GM04503 (cell line): ENCODE measurements at regions not wholly inside any gene's neighbourhood (a gene's known extent, or its start where the extent isn't known, plus 50 kb on each side); places are given as distances from the start of the nearest gene placed in this dataset.

Experiments used
- DNase-seq: peaks from one replicate; pipeline ENCODE4 v3.0.0-alpha.2; 2012; ENCODE audit warnings: low read depth

DNA sequence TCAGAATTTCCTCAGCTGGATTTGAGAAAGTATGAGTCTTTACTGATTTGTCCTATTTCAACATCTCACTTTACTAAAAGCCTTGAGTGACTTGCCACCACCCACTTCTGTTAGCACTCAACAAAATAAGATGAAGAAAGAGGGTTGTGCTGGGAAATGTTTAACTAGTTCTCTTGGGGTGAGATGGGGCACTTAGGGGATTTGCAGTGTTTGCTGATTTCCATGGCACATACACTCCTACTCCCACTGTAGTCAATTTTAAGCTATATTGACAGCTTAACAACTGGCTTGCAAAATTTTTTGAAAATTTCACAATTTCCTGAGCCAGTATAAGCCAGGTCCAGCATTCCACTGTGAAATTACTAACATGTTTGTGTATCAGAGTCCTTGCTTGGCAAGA, 463.1 kb upstream of the ARHGEF26 start:
- DNase-seq = peak; percentile 68

DNA sequence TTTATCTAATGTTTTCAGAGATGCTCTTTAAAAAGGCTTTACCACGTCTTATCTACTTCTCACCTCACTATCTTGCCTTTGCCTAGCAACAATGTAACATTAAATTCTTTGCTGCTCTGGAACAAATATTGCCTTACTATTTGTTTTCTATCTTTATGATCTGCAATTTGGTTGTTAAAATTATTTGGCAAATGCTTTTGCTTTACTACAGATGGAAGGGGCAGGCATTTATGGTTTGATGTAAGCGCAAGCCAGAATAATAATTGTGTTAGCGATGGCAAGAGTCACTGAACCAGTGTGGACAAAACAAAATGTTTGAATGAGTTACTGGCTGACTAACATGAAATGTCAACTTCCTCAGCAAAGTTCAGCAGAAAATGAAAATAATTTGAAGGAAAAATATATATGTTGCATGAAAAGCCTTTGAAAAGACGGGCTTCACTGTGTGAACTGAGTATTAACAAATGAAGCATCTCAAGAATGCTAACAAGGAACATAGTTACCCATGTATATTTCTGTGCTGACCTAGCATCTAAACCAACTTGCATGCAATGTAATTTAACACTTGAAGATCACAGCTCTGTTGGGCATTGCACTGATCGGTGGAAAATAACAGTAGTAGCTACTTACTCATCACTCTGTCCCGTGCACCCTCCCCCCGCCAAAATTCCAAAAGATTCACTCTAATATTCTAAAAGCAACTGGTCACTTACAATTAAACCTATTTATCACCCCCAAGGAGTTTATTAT, 454.0 kb upstream of the ARHGEF26 start:
- DNase-seq = no peak

DNA sequence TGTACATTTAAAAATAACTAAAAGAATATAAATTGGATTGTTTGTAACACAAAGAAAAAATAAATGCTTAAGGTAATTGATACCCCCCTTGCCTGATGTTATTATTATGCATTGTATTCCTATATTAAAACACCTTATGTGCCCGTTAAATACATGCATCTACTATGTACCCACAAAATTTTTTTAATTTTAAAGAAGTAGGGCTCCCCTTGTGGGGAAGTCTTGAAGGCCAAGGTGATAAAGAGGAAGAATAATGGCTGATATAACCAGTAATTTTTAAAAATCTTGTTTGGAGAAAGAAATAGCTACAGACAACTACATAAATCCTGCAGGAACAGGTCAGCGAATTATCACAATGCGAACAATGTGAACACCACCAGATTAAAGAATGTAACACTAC, 451.7 kb upstream of the ARHGEF26 start:
- DNase-seq = no peak

DNA sequence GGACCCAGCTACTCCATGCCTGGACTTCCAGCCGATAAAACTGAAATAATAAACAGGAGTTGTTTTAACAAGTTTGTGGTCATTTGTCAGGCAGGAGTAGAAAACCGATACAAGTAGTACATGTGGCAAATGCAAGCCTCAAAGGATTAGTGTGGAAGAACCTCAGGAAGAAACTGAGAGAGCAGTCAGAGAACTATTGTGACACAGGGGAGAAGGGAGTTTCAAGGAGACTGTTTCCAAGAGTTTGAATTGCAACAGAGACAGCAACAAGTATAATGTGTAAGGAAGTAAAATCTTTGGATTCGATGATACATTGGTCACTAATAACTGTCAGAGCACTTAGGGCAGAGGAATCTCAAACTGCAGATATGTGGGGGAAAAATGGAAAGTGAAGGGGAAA, 450.6 kb upstream of the ARHGEF26 start:
- DNase-seq = no peak

DNA sequence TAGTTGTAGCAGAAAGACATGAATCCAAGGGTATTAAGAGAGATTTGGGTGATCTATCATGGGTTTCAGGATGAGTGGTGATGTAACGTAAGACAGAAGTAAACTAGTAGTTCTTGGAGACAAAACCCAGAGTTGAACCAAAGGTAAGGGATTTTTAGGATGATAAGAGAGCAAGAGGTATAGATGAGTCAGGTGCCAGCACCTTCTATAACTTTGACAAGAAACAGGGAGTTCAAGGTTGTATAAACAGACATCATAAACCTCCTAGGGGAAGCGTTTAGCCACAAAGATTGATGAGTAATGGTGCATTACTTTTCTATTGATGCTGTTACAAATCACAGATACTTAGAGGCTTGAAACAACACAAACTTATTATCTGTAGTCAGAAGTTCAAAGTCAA, 447.3 kb upstream of the ARHGEF26 start:
- DNase-seq = no peak

DNA sequence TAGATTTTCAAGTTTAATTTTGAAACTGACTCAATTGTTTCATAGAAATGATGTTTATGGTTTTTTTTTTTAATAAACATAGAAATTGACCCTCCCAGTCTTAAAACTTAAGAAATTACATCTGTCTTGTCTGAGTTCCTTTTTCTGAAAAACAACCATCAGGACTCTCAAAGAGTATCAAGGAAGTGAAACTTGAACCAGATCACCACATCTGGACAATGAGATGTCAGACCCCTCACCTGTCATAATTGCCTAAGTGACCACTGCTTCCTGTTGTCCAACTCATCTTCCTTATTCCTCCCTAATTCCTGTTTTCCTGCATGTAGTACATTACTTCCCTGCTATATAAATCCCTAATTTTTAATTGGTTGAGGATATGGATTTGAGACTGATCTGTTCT, 441.5 kb upstream of the ARHGEF26 start:
- no peak for DNase-seq

DNA sequence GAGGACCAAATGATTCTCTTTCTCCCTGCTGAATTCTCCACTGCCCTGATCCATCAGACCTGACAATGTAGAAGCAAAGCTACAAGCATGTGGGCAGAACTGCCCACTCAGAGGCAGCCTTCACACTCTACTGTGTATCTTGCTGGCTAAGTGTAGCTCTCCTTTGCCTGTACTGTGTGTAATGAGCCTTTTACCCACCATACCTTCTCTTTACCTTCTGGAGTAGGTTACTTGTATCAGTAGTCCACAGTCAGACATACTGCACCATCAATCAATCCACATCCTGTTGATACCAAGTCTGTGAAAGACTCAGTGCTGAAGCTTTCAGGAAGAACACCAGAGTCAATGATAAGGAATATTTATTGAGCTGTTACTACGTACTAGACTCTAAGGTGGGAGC, 440.7 kb upstream of the ARHGEF26 start:
- no peak for DNase-seq

DNA sequence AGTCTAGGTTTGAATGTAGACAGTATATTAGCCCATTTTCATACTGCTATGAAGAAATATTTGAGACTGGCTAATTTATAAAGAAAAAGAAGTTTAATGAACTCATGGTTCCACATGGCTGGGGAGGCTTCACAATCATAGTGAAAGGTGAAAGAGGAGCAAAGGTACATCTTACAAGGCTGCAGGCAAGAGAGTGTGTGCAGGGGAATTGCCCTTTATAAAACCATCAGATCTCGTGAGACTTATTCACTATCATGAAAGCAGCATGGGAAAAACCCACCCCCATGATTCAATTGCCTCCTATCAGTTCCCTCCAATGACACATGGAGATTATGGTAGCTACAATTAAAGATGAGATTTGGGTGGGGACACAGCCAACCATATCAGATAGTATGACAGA, 440.1 kb upstream of the ARHGEF26 start:
- no peak for DNase-seq

DNA sequence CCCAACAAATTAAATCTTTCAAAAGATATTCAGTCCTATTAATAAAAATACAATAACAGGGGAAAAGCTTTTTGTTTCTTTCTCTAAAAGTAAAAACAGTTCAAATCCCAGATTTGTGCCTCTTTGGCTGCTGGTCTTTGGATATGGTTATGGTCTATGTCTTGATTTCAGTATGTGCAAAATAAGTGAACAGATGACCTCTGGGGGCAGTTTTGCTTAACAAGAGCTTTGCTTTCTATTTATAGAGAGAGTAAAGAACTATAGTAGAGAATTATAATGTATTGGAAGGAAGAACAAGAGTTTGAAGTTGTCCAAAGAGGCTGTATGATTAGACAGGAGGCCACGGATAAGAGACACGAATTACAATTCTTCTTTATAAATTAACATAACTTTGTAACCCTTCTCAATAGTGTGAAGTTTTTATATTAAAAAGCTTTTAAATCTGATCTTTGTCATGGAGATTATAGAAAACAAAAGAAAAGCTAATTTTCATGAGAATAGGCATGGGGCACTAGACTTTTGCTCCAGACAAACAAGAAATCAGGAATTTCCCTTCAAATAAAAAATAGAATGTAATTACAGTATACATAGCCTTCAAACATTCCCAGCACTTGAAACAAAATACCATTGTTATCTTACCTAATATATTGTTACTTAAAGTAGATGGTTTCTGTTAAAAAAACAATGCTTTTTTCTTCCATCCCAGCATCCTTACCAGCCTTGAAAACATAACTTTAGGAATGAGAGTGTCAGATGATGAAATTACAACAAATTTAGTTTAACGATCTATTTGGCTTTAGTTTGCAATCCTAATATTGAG, 432.7 kb upstream of the ARHGEF26 start:
- DNase-seq = no peak

DNA sequence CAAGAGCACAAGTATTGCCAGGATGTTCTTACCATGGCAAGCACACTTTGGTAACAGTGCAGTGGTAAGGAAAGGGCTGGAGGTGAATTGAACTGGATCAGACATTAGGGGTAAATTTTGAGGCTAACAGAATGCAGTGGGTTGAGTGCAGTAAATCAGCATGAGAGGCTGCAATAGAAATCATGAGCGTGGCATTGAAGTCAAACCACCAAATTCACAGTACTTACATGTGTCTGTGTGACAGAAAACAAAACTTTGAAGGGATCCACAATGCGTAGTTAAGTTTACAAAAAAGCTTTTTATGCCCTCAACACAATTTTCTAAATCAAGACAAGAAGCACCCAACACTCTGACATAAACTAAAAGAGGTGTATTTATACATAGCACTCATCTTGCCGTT, 428.0 kb upstream of the ARHGEF26 start:
- no peak for DNase-seq

DNA sequence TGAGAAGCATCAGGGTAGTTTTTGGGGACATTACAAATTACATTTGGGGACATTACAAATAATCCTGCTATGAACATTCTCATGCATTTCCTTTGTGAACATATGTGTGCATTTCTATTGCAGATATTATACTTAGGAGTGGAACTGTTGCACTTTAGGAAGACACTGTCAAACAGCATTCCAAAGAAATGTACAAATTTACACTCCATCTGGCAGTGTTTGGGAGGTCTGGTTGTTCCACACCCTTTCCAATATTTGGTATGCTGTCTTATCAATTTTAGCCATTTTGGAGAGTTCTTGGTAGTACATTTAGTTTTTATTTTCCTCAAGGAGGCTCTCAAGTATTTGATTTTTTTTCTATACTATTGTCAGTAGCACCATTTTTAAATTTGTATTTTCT, 419.1 kb upstream of the ARHGEF26 start:
- no peak for DNase-seq

DNA sequence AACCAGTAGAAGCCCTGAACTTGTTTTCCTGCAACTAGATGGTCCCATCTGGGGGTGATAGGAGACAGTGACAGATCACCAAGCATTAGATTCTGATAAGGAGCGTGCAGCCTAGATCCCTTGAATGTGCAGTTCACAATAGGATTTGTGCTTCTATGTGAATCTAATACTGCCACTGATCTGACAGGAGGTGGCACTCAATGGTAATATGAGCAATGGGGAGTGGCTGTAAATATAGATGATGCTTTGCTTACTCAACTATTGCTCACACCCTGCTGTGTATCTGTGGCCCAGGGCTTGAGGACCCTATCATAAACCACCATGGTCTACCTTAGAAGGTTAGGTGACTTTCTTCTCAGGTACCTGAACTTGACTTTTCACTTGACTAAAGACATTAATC, 417.1 kb upstream of the ARHGEF26 start:
- DNase-seq = no peak

DNA sequence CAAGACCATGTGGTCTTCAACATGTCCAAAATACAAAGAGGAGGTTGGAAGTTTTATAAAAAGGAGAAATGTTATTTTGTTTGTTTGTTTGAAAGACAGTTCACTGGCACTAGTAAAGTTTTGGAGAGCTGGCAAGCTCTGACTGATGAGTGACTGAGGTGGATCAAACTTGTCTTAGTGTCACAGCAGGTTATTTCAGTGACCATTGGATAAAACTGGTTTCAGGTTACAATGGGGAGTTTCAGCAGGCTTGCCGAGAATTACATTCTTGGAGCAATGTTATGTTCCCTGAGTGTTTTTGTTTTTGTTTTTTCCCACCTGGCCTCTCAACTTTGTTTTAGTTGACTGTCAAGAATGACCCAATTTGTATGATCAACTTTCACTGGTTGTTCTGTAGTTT, 414.5 kb upstream of the ARHGEF26 start:
- DNase-seq = no peak

DNA sequence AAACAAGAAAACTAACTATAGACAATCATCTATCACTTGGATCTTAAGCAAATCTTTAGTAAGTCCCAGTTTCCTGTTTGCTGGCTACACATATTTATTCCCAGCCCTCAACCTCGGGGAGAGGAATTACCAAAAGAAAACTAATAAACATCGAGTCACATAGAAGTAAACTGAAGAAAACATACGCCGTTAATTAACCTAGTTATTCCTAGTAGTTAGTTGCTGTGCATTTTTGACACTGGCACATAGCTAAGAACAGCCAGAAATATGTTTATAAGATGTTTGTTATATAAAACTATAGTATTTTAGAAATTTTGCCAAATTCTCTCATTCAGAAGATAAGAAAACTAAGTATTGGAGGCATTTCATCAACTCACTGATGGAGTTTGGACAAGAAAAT, 407.2 kb upstream of the ARHGEF26 start:
- DNase-seq = no peak

DNA sequence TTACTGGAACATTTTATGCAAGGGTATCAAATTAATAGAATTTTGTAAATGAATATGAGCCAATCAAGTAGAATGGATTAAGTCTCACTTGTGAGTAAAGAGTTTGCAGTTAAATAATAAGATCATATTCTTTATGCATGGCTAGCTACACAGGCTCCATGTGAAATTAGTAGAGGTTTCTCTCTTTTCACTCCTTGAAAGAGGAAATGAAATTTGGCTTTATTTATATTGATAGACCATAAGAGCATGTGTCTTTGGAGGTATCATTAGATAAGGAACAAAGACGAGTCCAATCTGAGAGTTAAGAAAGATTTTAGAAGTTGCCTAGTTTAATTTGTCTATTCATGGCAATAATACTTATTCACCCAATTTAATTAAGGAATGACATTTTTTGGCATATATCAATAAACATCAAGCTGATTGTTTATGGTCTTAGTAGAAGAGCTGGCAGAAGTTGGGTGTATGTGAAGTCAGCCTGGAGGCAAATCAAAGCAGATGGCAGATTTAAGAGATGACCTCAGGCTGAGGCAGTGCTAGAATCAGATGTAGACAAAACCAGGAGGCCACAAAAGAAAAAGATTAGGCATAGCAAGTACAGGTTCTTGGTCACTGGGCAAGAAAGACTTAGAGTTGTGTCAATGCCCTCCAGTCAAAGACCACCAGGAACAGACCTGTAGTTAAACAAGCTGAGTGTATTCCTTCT, 406.5 kb upstream of the ARHGEF26 start:
- no peak for DNase-seq

DNA sequence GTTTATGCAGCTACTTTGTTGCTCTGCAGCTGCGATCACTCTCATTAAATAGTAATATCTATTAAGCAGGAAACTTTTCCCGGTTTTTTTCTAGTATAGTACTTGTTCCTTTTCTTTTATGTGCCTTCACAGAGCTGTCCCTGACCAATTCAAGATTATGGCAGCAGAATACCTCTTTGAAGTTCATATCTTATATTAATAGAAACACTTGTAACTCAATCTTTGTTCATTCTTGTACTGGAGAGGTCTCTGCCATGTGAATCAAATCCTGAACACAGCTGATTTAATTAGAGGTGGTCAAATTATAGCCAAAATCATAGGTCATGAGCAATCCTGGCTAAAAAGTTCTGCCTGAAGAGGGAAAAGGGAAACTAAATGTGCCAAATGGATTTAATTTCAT, 399.0 kb upstream of the ARHGEF26 start:
- DNase-seq = no peak

DNA sequence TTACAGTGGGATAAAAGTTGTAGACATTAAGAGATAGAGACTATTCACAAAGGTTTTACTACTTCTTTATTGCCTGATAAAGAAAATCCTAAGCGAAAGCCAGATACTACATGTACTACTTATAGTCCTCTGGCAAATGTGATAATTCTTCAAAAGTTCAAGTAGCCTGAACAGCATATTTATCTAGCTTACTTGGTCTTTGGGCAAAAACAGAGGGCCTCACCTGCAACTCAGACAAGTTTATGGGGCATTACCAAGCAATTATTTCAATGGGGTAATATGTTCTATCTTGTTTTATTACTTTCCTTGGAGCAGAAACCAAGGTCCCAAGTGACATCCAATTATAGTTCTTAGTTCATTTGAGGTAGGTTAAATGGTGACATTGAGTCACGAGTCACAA, 390.1 kb upstream of the ARHGEF26 start:
- DNase-seq = no peak

DNA sequence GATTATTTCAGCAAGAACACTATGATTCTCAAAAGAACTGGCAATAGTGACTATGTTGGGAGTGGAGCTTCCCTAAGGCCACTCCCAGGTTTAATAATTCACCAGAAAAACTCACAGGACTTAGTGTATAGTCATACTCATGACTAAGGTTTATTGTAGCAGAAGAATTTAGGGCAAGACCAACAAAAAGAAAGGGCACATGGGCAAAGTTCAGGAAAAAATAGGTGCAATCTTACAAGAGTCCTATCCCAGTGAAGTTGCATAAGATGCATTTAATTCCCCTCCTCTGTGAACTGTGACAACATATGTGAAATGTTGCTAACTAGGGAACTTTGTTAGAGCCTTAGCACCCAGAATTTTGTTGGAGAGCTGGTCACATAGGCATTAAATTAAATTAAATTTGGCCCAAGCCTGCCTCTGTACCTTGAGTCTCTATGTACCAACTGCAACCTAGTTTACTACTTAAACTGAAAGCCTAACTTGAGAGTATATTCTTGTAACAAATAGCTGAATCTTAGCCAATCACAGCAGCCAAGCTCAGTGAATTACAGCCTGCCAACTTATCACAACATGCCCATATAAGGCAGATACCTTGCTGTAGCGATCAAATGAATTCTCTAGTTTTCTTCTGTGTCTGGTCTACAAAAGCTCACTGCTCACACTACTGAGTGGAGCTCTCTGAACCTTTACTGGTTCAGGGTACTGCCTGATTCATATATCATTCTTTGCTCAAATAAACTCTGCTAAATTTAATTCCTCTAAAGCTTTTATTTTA, 386.2 kb upstream of the ARHGEF26 start:
- DNase-seq = peak; percentile 32

DNA sequence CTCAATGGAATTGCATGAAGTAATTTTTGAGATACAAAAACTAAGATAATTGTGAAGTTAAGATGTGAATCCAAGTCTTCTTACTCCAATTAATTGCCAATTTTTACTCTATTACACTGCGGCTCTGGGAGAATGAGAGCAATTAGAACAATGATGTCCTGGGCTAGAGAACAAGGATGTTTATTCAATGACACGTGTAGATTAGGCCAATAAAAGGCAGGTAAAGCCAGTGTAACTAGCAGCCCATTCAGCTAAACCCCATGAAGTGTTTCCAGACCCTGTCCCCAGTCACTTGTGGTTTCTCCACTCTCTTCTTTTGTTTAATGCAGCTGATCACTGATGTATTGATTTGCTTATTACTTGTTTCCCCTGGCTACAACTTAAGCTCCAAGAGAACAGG, 381.1 kb upstream of the ARHGEF26 start:
- no peak for DNase-seq

DNA sequence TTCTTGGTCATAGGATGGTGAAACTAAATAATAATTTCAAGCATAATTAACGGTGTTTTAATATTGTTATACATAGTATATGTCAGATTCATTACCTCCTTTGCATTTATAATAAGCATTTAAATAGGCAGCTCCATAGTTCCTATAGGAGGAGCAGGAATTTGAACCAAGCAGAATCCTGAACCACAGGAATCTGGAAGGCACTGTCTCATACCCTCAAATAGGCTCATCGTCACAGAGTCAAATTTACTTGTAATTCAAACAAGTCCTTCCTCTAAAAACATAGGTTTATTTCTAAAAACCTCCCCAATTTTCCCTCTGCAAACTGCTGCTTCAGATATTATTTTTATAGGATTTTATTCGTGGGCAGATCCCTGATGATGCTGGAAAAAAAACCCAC, 376.3 kb upstream of the ARHGEF26 start:
- no peak for DNase-seq

DNA sequence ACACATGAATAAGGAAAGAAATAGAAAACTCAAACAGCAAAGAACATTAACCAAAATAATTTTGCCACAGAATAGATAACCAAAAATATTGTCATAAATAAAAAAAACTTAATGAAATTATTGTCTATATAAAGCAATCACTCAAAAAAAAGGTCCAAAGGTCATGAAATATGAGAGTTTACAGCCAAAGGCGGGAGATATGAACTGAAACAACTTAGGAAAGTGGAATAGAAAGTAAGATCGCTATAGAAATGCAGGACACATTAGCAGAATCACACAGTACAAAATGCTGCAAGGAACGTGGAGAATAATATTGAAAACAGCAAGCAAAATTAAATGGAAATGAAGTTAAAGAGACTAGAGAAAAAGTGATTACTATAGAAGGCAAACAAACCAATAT, 375.0 kb upstream of the ARHGEF26 start:
- DNase-seq = no peak

DNA sequence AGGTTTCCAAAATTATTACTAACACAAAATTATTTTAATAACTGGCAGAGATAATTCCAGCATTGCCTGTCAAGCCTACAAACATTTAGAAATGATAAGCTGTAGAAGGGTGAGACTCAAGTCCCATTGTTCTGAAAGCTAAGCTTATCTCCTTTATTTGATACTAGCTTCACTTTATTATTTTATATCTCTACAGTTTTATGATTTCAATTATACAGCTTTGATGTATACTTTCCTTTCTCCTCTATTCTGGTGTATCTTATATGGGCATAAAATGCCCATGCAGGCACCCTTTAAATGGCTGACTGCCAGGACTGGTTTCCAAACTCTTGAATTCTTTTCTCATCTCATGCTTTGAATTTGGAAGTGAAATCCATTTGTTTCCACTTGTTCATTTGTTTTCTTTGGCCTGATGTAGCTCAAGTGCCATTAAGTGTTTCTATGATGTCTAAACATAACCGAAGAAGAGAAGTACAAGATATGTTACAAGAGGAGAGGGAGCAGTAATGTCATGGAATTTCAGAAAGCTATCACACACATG, 372.1 kb upstream of the ARHGEF26 start:
- DNase-seq = no peak
